ENCODE measurements at regions not wholly inside any gene's neighbourhood (a gene's known extent, or its start where the extent isn't known, plus 50 kb on each side); places are given as distances from the start of the nearest gene placed in this dataset.
A peak's percentile ranks its signal among the peaks of the same experiment; 100 is the strongest.

GRCh38 chr9:101792475-101792874, 54.0 kb upstream of the GRIN3A start:
- no peak for TF ChIP-seq SP1 (IDR thresholded peaks at IDR 0.05)
- no peak for TF ChIP-seq RXRA (IDR thresholded peaks at IDR 0.05)
- TF ChIP-seq MAX (IDR thresholded peaks at IDR 0.05): no peak
- 90% methylated on average over 3 of the region's 3 CpGs for WGBS
- H3K9me3 ChIP-seq (ENCODE audit: control insufficient read depth in 4 of 4, low read length in 3 of 4): no peaks in the 10 kb centered on the region

GRCh38 chr9:101791938-101792337, 53.5 kb upstream of the GRIN3A start:
- Histone ChIP-seq H3K9me3 (ENCODE audit: control insufficient read depth in 4 of 4, low read length in 3 of 4) (no peaks in the 10 kb centered on the region), H3K4me3 (ENCODE audit: low read depth in 1 of 3, low read length in 3 of 3) (no peak overlapping the region), H3K4me1 (ENCODE audit: control insufficient read depth in 4 of 4, insufficient read depth in 4 of 4, low read length in 3 of 4) (no peaks in the 10 kb centered on the region), H3K9ac (ENCODE audit: low read depth in 1 of 2, low read length in 2 of 2) (no peak overlapping the region), H3K27ac (ENCODE audit: low read depth in 1 of 2, low read length in 2 of 2) (no peak overlapping the region), H3K27me3 (ENCODE audit: control insufficient read depth in 4 of 4, insufficient read depth in 4 of 4, low read length in 3 of 4) (no peaks in the 10 kb centered on the region), H3K36me3 (ENCODE audit: control insufficient read depth in 4 of 4, insufficient read depth in 3 of 4, low read depth in 1 of 4, low read length in 3 of 4) (peaks cover 0 to 6% (median 0%) of the 10 kb centered on the region in 4 donors)
- TF ChIP-seq CTCF (IDR thresholded peaks at IDR 0.05; ENCODE audit: low read depth, low read length, missing input control) (peak; percentile 30), TAF1 (conservative IDR thresholded peaks at IDR 0.05) (no peak), GABPA (IDR thresholded peaks at IDR 0.05 in 1 of 2, conservative IDR thresholded peaks at IDR 0.05 in 1 of 2) (no peak), RAD21 (IDR thresholded peaks at IDR 0.05) (peak; percentile 65 to 84)
- DNase-seq (ENCODE audit: low spot score): peak; percentile 59
- whole genome bisulfite sequencing: 25% methylated on average over 3 of the region's 3 CpGs

More at GRCh38 chr9:101792475-101792874, 54.0 kb upstream of the GRIN3A start:
- H3K9ac ChIP-seq (ENCODE audit: low read depth in 1 of 2, low read length in 2 of 2): no peak overlapping the region
- no peaks in the 10 kb centered on the region for H3K27me3 ChIP-seq (ENCODE audit: control insufficient read depth in 4 of 4, insufficient read depth in 4 of 4, low read length in 3 of 4)
- DNase-seq (ENCODE audit: low spot score): no peak
- no peaks in the 10 kb centered on the region for H3K4me1 ChIP-seq (ENCODE audit: control insufficient read depth in 4 of 4, insufficient read depth in 4 of 4, low read length in 3 of 4)
- H3K27ac ChIP-seq (ENCODE audit: low read depth in 1 of 2, low read length in 2 of 2): no peak overlapping the region
- H3K4me3 ChIP-seq (ENCODE audit: low read depth in 1 of 3, low read length in 3 of 3): no peak overlapping the region
- H3K36me3 ChIP-seq (ENCODE audit: control insufficient read depth in 4 of 4, insufficient read depth in 3 of 4, low read depth in 1 of 4, low read length in 3 of 4): peaks cover 0 to 6% (median 0%) of the 10 kb centered on the region in 4 donors

GRCh38 chr9:101791533-101791932, 53.1 kb upstream of the GRIN3A start:
- Histone ChIP-seq H3K4me1 (ENCODE audit: control insufficient read depth in 4 of 4, insufficient read depth in 4 of 4, low read length in 3 of 4) (no peaks in the 10 kb centered on the region), H3K27ac (ENCODE audit: low read depth in 1 of 2, low read length in 2 of 2) (no peak overlapping the region), H3K36me3 (ENCODE audit: control insufficient read depth in 4 of 4, insufficient read depth in 3 of 4, low read depth in 1 of 4, low read length in 3 of 4) (peaks cover 0 to 6% (median 0%) of the 10 kb centered on the region in 4 donors), H3K9ac (ENCODE audit: low read depth in 1 of 2, low read length in 2 of 2) (no peak overlapping the region), H3K27me3 (ENCODE audit: control insufficient read depth in 4 of 4, insufficient read depth in 4 of 4, low read length in 3 of 4) (no peaks in the 10 kb centered on the region), H3K9me3 (ENCODE audit: control insufficient read depth in 4 of 4, low read length in 3 of 4) (no peaks in the 10 kb centered on the region), H3K4me3 (ENCODE audit: low read depth in 1 of 3, low read length in 3 of 3) (no peak overlapping the region)
- DNase-seq (ENCODE audit: low spot score): no peak
- TF ChIP-seq TAF1 (conservative IDR thresholded peaks at IDR 0.05) (no peak), REST (IDR thresholded peaks at IDR 0.05) (no peak), HNF4A (conservative IDR thresholded peaks at IDR 0.05) (no peak), RXRA (IDR thresholded peaks at IDR 0.05) (no peak), YY1 (IDR thresholded peaks at IDR 0.05) (no peak), SP1 (IDR thresholded peaks at IDR 0.05) (no peak), MAX (IDR thresholded peaks at IDR 0.05) (no peak), FOXA2 (IDR thresholded peaks at IDR 0.05) (no peak), CTCF (IDR thresholded peaks at IDR 0.05; ENCODE audit: low read depth, low read length, missing input control) (no peak), NR2F2 (IDR thresholded peaks at IDR 0.05) (no peak), HNF4G (IDR thresholded peaks at IDR 0.05) (no peak), ATF3 (IDR thresholded peaks at IDR 0.05) (no peak), EGR1 (IDR thresholded peaks at IDR 0.05; ENCODE audit: low read depth in 2 of 2) (no peak), JUND (IDR thresholded peaks at IDR 0.05) (no peak), ZBTB33 (IDR thresholded peaks at IDR 0.05) (no peak), FOXA1 (IDR thresholded peaks at IDR 0.05) (no peak), GABPA (IDR thresholded peaks at IDR 0.05 in 1 of 2, conservative IDR thresholded peaks at IDR 0.05 in 1 of 2) (no peak), RAD21 (IDR thresholded peaks at IDR 0.05) (no peak)
- 76% methylated on average over 6 of the region's 6 CpGs for WGBS

All from liver (tissue), 8 donors.